HEK293 (cell line): ENCODE measurements at regions not wholly inside any gene's neighbourhood (a gene's known extent, or its start where the extent isn't known, plus 50 kb on each side); places are given as distances from the start of the nearest gene placed in this dataset.

Source experiments
- CTCF ChIA-PET: fragments of 350-600 bp; formaldehyde crosslinking; extraction: SDS; loops from one replicate; lab custom pipeline; 2021; ENCODE audit warnings: antibody characterized with exemption; lab: Yijun Ruan, JAX
- POLR2A ChIA-PET: fragments of 300-600 bp; formaldehyde crosslinking; extraction: SDS; loops from one replicate; lab custom pipeline; 2020; ENCODE audit warnings: antibody characterized with exemption, inconsistent platforms; lab: Yijun Ruan, JAX
- H3K27ac ChIP-seq: fragments of 200-500 bp; sonication (Bioruptor generic); 2 replicates; pipeline ENCODE4 v1.5.1; 2014; ENCODE audit warnings: low read depth, low read length, control low read depth, inconsistent platforms; ENCODE audit errors: extremely low read depth
- H3K36me3 ChIP-seq, 2 experiments: fragments of 200-500 bp in 1 of 2; sonication (Bioruptor generic) in 1 of 2; 1 replicate in 1 of 2; 2 replicates in 1 of 2; pipeline ENCODE4 v1.5.1; 2014 to 2017; ENCODE audit warnings: inconsistent platforms in 2 of 2, low read length in 2 of 2; ENCODE audit not compliant: control insufficient read depth in 2 of 2, insufficient read depth in 1 of 2
- H3K4me1 ChIP-seq: fragments of 200-500 bp; sonication (Bioruptor generic); 2 replicates; pipeline ENCODE4 v1.5.1; 2014; ENCODE audit warnings: mild to moderate bottlenecking, low read length, inconsistent platforms; ENCODE audit not compliant: control insufficient read depth, insufficient read depth
- H3K4me3 ChIP-seq: 2 replicates; pipeline ENCODE4 v1.5.1; 2011; ENCODE audit warnings: low read depth, mild to moderate bottlenecking, control low read depth, low read length, moderate library complexity
- H3K9me3 ChIP-seq: fragments of 200-500 bp; sonication (Bioruptor generic); 2 replicates; pipeline ENCODE4 v1.5.1; 2014; ENCODE audit warnings: low read depth, low read length, inconsistent platforms; ENCODE audit not compliant: control insufficient read depth, insufficient read depth
- GLI2 ChIP-seq: fragments of 450-650 bp; formaldehyde crosslinking; IDR thresholded peaks from 2 replicates; pipeline ENCODE4; 2017; ENCODE audit warnings: missing biosample characterization, missing genetic modification characterization, low read depth, borderline replicate concordance
- OVOL3 ChIP-seq: fragments of 450-650 bp; formaldehyde crosslinking; IDR thresholded peaks from 2 replicates; pipeline ENCODE4 v1.5.1; 2016; ENCODE audit warnings: missing biosample characterization, missing genetic modification characterization
- PRDM1 ChIP-seq: fragments of 450-650 bp; formaldehyde crosslinking; IDR thresholded peaks from 2 replicates; pipeline ENCODE4; 2016; ENCODE audit warnings: missing biosample characterization, missing genetic modification characterization
- SETDB1 ChIP-seq: IDR thresholded peaks from one replicate; pipeline ENCODE4 v1.6.1; 2017; ENCODE audit warnings: mild to moderate bottlenecking, low read length, moderate library complexity, mixed read lengths; ENCODE audit not compliant: insufficient read length
- SP7 ChIP-seq: fragments of 450-650 bp; formaldehyde crosslinking; IDR thresholded peaks from 2 replicates; pipeline ENCODE4 v1.5.1; 2016; ENCODE audit warnings: missing biosample characterization, missing genetic modification characterization
- ZBTB17 ChIP-seq: fragments of 450-650 bp; formaldehyde crosslinking; IDR thresholded peaks from 2 replicates; pipeline ENCODE4 v1.5.1; 2016; ENCODE audit warnings: missing biosample characterization, missing genetic modification characterization
- ZNF138 ChIP-seq: fragments of 450-650 bp; formaldehyde crosslinking; IDR thresholded peaks from 2 replicates; pipeline ENCODE4 v1.5.1; 2016; ENCODE audit warnings: missing biosample characterization, missing genetic modification characterization, borderline replicate concordance
- ZNF202 ChIP-seq: fragments of 450-650 bp; formaldehyde crosslinking; IDR thresholded peaks from 2 replicates; pipeline ENCODE4 v1.5.1; 2016; ENCODE audit warnings: missing biosample characterization, missing genetic modification characterization, borderline replicate concordance
- ZNF223 ChIP-seq: fragments of 450-650 bp; formaldehyde crosslinking; IDR thresholded peaks from 2 replicates; pipeline ENCODE4 v1.5.1; 2016; ENCODE audit warnings: missing biosample characterization, missing genetic modification characterization
- ZNF239 ChIP-seq: fragments of 450-650 bp; formaldehyde crosslinking; IDR thresholded peaks from 2 replicates; pipeline ENCODE4 v1.5.1; 2016; ENCODE audit warnings: missing biosample characterization, missing genetic modification characterization
- ZNF24 ChIP-seq: fragments of 450-650 bp; formaldehyde crosslinking; IDR thresholded peaks from 2 replicates; pipeline ENCODE4 v1.5.1; 2016; ENCODE audit warnings: missing biosample characterization, missing genetic modification characterization
- ZNF366 ChIP-seq: fragments of 450-650 bp; formaldehyde crosslinking; conservative IDR thresholded peaks from 2 replicates; pipeline ENCODE4 v1.5.1; 2016; ENCODE audit warnings: missing biosample characterization, missing genetic modification characterization
- ZNF416 ChIP-seq: fragments of 450-650 bp; formaldehyde crosslinking; IDR thresholded peaks from 2 replicates; pipeline ENCODE4 v1.5.1; 2016; ENCODE audit warnings: missing biosample characterization, missing genetic modification characterization
- ZNF501 ChIP-seq: fragments of 450-650 bp; formaldehyde crosslinking; IDR thresholded peaks from 2 replicates; pipeline ENCODE4 v1.5.1; 2016; ENCODE audit warnings: missing biosample characterization, missing genetic modification characterization
- ZNF555 ChIP-seq: fragments of 450-650 bp; formaldehyde crosslinking; conservative IDR thresholded peaks from 2 replicates; pipeline ENCODE4 v1.5.1; 2017; ENCODE audit warnings: missing biosample characterization, mild to moderate bottlenecking, missing genetic modification characterization, inconsistent platforms
- ZNF621 ChIP-seq: fragments of 450-650 bp; formaldehyde crosslinking; IDR thresholded peaks from 2 replicates; pipeline ENCODE4 v1.5.1; 2017; ENCODE audit warnings: missing biosample characterization, missing genetic modification characterization
- ZNF623 ChIP-seq: fragments of 450-650 bp; formaldehyde crosslinking; IDR thresholded peaks from 2 replicates; pipeline ENCODE4 v1.5.1; 2016; ENCODE audit warnings: missing biosample characterization, missing genetic modification characterization
- ZNF626 ChIP-seq: fragments of 450-650 bp; sonication (Bioruptor Pico); formaldehyde crosslinking; IDR thresholded peaks from 2 replicates; pipeline ENCODE4 v1.5.1; 2018; ENCODE audit warnings: missing biosample characterization, missing genetic modification characterization, inconsistent platforms
- ZNF677 ChIP-seq: fragments of 450-650 bp; IDR thresholded peaks from 2 replicates; pipeline ENCODE4 v1.5.0; 2018; ENCODE audit warnings: missing biosample characterization, mild to moderate bottlenecking, missing genetic modification characterization, moderate library complexity
- ZNF747 ChIP-seq: fragments of 450-650 bp; formaldehyde crosslinking; IDR thresholded peaks from 2 replicates; pipeline ENCODE4 v1.5.1; 2016; ENCODE audit warnings: missing biosample characterization, missing genetic modification characterization
- ZNF785 ChIP-seq: fragments of 450-650 bp; formaldehyde crosslinking; IDR thresholded peaks from 2 replicates; pipeline ENCODE4 v1.5.1; 2016; ENCODE audit warnings: missing biosample characterization, missing genetic modification characterization
- TF ChIP-seq, protein P1 (sequence below): fragments of 450-650 bp; formaldehyde crosslinking; conservative IDR thresholded peaks from 2 replicates; pipeline ENCODE4 v1.5.1; 2016; ENCODE audit warnings: low read depth, missing biosample characterization, missing genetic modification characterization
- TF ChIP-seq, protein P2 (sequence below): sonication (generic); formaldehyde crosslinking; IDR thresholded peaks from 2 replicates; pipeline ENCODE4 v1.8.1; 2022; ENCODE audit warnings: mild to moderate bottlenecking, moderate library complexity, missing genetic modification reagents
- TF ChIP-seq, protein P3 (sequence below): fragments of 450-650 bp; formaldehyde crosslinking; optimal IDR thresholded peaks from 2 replicates; pipeline ENCODE3; 2016; ENCODE audit warnings: missing biosample characterization, mild to moderate bottlenecking, missing genetic modification characterization
- TF ChIP-seq, protein P4 (sequence below): fragments of 450-650 bp; formaldehyde crosslinking; IDR thresholded peaks from 2 replicates; pipeline ENCODE4 v1.5.1; 2016; ENCODE audit warnings: missing biosample characterization, missing genetic modification characterization, low read depth
- TF ChIP-seq, protein P5 (sequence below): fragments of 450-650 bp; IDR thresholded peaks from 2 replicates; pipeline ENCODE4 v1.5.1; 2018; ENCODE audit warnings: missing biosample characterization, missing genetic modification characterization

DNA sequence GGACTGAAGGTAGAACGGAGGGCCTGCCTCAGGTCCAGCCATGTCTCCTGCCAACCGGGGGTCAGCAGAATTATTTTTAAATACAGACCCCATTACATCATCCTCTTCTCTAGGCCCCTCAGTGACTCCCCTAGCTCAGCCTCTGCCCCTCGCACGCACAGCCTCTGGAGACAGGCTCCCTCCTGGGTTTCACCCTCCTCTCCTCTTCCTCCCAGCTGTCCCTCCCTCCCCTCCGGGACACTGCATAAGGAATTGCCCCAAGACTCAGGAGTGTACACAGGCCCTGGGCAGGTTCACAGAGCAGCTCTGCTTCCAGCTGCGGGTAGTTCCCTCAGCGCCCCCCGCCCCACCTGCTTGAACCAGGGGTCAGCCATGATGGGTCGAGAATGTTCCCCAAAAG lies 520.2 kb upstream of the MYT1L start (continued):
- TF ChIP-seq, protein P1, sequence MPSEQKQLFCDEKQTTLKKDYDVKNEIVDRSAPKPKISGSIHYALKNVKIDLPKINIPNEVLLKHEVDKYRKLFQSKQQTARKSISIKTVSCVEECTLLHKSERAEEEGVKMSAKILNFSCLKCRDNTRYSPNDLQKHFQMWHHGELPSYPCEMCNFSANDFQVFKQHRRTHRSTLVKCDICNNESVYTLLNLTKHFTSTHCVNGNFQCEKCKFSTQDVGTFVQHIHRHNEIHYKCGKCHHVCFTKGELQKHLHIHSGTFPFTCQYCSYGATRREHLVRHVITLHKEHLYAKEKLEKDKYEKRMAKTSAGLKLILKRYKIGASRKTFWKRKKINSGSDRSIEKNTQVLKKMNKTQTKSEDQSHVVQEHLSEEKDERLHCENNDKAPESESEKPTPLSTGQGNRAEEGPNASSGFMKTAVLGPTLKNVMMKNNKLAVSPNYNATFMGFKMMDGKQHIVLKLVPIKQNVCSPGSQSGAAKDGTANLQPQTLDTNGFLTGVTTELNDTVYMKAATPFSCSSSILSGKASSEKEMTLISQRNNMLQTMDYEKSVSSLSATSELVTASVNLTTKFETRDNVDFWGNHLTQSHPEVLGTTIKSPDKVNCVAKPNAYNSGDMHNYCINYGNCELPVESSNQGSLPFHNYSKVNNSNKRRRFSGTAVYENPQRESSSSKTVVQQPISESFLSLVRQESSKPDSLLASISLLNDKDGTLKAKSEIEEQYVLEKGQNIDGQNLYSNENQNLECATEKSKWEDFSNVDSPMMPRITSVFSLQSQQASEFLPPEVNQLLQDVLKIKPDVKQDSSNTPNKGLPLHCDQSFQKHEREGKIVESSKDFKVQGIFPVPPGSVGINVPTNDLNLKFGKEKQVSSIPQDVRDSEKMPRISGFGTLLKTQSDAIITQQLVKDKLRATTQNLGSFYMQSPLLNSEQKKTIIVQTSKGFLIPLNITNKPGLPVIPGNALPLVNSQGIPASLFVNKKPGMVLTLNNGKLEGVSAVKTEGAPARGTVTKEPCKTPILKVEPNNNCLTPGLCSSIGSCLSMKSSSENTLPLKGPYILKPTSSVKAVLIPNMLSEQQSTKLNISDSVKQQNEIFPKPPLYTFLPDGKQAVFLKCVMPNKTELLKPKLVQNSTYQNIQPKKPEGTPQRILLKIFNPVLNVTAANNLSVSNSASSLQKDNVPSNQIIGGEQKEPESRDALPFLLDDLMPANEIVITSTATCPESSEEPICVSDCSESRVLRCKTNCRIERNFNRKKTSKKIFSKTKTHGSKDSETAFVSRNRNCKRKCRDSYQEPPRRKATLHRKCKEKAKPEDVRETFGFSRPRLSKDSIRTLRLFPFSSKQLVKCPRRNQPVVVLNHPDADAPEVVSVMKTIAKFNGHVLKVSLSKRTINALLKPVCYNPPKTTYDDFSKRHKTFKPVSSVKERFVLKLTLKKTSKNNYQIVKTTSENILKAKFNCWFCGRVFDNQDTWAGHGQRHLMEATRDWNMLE (tag by site-specific recombination) = no peak
- no peak for TF ChIP-seq ZNF416 (tag by site-specific recombination)
- no peak for TF ChIP-seq ZNF555
- no peak for TF ChIP-seq ZBTB17
- no peak for TF ChIP-seq ZNF24 (tag by site-specific recombination)
- no peak for TF ChIP-seq GLI2 (tag by site-specific recombination)

DNA sequence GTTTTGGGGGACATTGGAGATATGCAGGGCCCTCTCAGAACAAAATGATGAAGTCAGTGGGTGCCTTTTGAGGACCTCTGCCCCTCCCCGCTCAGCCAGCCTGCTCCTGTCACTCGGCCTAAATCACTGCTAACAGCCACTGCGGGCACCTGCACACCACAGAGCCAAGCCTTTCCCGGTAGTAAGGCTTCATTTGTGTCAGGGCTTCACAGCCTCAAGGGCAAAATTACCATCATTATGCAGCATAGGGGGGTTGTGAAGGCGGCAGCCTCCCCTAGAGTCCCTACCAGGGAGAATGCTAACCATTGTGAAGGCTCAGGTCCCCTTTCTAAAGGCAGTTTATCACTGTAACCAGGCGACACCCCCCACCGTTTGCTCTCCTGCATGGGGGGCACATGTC lies 519.8 kb upstream of the MYT1L start:
- Histone ChIP-seq H3K36me3 (no peaks in the 10 kb centered on the region), H3K4me1 (no peaks in the 10 kb centered on the region), H3K9me3 (no peaks in the 10 kb centered on the region), H3K4me3 (no peak overlapping the region), H3K27ac (no peak overlapping the region)
- no peak for TF ChIP-seq ZNF677
- no peak for TF ChIP-seq ZNF202
- TF ChIP-seq ZNF626 (tag by site-specific recombination) = no peak
- no peak for TF ChIP-seq ZNF366 (tag by site-specific recombination)
- TF ChIP-seq ZNF239 (tag by site-specific recombination) = no peak
- no peak for TF ChIP-seq OVOL3 (tag by site-specific recombination)
- TF ChIP-seq ZNF223 (tag by site-specific recombination) = no peak
- TF ChIP-seq, protein P2, sequence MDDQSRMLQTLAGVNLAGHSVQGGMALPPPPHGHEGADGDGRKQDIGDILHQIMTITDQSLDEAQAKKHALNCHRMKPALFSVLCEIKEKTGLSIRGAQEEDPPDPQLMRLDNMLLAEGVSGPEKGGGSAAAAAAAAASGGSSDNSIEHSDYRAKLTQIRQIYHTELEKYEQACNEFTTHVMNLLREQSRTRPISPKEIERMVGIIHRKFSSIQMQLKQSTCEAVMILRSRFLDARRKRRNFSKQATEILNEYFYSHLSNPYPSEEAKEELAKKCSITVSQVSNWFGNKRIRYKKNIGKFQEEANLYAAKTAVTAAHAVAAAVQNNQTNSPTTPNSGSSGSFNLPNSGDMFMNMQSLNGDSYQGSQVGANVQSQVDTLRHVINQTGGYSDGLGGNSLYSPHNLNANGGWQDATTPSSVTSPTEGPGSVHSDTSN (CRISPR knock-in tag) = no peak
- TF ChIP-seq ZNF138 = no peak
- TF ChIP-seq SP7 (tag by site-specific recombination) = no peak
- no peak for TF ChIP-seq ZNF501 (tag by site-specific recombination)
- TF ChIP-seq, protein P3, sequence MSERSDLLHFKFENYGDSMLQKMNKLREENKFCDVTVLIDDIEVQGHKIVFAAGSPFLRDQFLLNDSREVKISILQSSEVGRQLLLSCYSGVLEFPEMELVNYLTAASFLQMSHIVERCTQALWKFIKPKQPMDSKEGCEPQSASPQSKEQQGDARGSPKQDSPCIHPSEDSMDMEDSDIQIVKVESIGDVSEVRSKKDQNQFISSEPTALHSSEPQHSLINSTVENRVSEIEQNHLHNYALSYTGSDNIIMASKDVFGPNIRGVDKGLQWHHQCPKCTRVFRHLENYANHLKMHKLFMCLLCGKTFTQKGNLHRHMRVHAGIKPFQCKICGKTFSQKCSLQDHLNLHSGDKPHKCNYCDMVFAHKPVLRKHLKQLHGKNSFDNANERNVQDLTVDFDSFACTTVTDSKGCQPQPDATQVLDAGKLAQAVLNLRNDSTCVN (tag by site-specific recombination) = no peak
- no peak for TF ChIP-seq ZNF747
- TF ChIP-seq, protein P4, sequence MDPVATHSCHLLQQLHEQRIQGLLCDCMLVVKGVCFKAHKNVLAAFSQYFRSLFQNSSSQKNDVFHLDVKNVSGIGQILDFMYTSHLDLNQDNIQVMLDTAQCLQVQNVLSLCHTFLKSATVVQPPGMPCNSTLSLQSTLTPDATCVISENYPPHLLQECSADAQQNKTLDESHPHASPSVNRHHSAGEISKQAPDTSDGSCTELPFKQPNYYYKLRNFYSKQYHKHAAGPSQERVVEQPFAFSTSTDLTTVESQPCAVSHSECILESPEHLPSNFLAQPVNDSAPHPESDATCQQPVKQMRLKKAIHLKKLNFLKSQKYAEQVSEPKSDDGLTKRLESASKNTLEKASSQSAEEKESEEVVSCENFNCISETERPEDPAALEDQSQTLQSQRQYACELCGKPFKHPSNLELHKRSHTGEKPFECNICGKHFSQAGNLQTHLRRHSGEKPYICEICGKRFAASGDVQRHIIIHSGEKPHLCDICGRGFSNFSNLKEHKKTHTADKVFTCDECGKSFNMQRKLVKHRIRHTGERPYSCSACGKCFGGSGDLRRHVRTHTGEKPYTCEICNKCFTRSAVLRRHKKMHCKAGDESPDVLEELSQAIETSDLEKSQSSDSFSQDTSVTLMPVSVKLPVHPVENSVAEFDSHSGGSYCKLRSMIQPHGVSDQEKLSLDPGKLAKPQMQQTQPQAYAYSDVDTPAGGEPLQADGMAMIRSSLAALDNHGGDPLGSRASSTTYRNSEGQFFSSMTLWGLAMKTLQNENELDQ = no peak
- no peak for TF ChIP-seq ZNF621 (tag by site-specific recombination)
- TF ChIP-seq, protein P5, sequence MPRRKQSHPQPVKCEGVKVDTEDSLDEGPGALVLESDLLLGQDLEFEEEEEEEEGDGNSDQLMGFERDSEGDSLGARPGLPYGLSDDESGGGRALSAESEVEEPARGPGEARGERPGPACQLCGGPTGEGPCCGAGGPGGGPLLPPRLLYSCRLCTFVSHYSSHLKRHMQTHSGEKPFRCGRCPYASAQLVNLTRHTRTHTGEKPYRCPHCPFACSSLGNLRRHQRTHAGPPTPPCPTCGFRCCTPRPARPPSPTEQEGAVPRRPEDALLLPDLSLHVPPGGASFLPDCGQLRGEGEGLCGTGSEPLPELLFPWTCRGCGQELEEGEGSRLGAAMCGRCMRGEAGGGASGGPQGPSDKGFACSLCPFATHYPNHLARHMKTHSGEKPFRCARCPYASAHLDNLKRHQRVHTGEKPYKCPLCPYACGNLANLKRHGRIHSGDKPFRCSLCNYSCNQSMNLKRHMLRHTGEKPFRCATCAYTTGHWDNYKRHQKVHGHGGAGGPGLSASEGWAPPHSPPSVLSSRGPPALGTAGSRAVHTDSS (tag by site-specific recombination) = no peak
- TF ChIP-seq ZNF785 (tag by site-specific recombination) = no peak
- no peak for TF ChIP-seq PRDM1 (tag by site-specific recombination)
- no peak for TF ChIP-seq SETDB1
- no peak for TF ChIP-seq ZNF623 (tag by site-specific recombination)
- ChIA-PET CTCF (no interaction called here), POLR2A (no interaction called here)
